HEK293T (cell line): ENCODE measurements at regions not wholly inside any gene's neighbourhood (a gene's known extent, or its start where the extent isn't known, plus 50 kb on each side); places are given as distances from the start of the nearest gene placed in this dataset.

Experiments used
- BHLHE40 ChIP-seq: fragments of 450-650 bp; IDR thresholded peaks from 2 replicates; pipeline ENCODE4 v1.6.1; 2016; ENCODE audit warnings: mild to moderate bottlenecking, moderate library complexity, borderline replicate concordance
- ELF4 ChIP-seq: fragments of 450-650 bp; IDR thresholded peaks from 2 replicates; pipeline ENCODE4 v1.6.1; 2017; ENCODE audit warnings: antibody characterized with exemption
- FOXA1 ChIP-seq: fragments of 450-650 bp; IDR thresholded peaks from 2 replicates; pipeline ENCODE4 v1.6.1; 2016; ENCODE audit warnings: mild to moderate bottlenecking
- FOXK2 ChIP-seq: fragments of 450-650 bp; IDR thresholded peaks from 2 replicates; pipeline ENCODE4 v1.6.1; 2016; ENCODE audit warnings: mild to moderate bottlenecking
- FOXM1 ChIP-seq: fragments of 450-650 bp; IDR thresholded peaks from 2 replicates; pipeline ENCODE4 v1.6.1; 2017; ENCODE audit warnings: mild to moderate bottlenecking, borderline replicate concordance
- HDGF ChIP-seq: fragments of 450-650 bp; IDR thresholded peaks from 2 replicates; pipeline ENCODE4 v1.6.1; 2017; ENCODE audit warnings: antibody characterized with exemption, borderline replicate concordance
- LEF1 ChIP-seq: fragments of 450-650 bp; IDR thresholded peaks from 2 replicates; pipeline ENCODE4 v1.6.1; 2017; ENCODE audit warnings: mild to moderate bottlenecking, borderline replicate concordance
- NFRKB ChIP-seq: fragments of 450-650 bp; IDR thresholded peaks from 2 replicates; pipeline ENCODE4 v1.6.1; 2016; ENCODE audit warnings: mild to moderate bottlenecking, moderate library complexity
- SP1 ChIP-seq: fragments of 450-650 bp; IDR thresholded peaks from 2 replicates; pipeline ENCODE4 v1.6.1; 2017
- SUZ12 ChIP-seq: fragments of 450-650 bp; IDR thresholded peaks from 2 replicates; pipeline ENCODE4 v1.6.1; 2016; ENCODE audit warnings: mild to moderate bottlenecking
- TARDBP ChIP-seq: fragments of 450-650 bp; IDR thresholded peaks from 2 replicates; pipeline ENCODE4 v1.6.1; 2016
- ZNF384 ChIP-seq: fragments of 450-650 bp; IDR thresholded peaks from 2 replicates; pipeline ENCODE4 v1.6.1; 2016
- TF ChIP-seq, protein P1 (sequence below): fragments of 450-650 bp; IDR thresholded peaks from 2 replicates; pipeline ENCODE4 v1.6.1; 2016

DNA sequence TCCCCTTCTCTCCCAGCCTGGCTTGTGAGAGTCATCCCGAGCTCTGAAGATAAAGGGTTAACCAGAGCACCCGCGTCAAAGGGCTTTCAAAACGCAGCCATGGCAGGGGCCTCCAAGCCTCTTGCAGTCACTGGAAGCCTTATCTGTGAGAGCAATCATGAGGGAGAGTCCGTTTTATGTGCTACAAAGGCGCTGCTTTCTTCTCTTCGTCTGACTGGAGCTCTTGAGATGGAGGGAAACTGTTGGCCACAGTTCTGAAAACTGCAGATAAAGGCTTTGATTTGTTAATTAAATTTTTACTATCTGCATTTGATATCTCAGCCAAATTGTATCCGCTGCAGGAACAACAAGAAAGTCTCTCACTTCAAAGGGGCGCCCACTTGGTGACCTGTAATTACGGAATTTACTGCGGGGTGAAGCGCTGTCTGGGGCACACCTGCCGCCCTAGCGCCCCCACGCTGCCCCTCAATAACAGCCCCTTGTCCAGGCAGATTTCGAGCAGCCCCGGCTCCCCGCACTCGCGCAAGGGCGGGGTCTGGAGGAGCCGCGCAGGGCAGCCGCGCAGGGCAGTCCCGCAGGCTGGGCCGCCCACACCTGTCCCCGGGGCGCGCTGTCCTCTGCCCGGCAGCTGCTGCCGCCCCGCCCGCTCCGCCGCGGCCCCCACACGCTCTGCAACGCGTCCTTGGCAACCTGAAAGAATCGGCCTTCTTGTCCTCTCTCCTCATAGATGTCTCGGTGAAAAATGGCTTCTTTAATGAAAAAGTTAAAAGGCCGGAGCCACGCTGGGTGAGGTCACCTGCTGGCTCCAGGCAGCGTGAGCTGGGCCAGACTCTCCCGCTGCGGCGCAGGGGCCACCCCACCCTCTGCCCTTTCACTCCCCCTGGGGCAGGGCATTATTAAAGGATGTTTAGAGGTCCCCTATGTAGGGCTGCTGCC, 217.9 kb downstream of the VAPA start:
- no peak for TF ChIP-seq FOXM1
- no peak for TF ChIP-seq TARDBP
- no peak for TF ChIP-seq BHLHE40
- no peak for TF ChIP-seq ZNF384
- TF ChIP-seq NFRKB: no peak
- no peak for TF ChIP-seq FOXA1
- TF ChIP-seq SP1: no peak
- TF ChIP-seq FOXK2: no peak
- TF ChIP-seq SUZ12: no peak
- TF ChIP-seq HDGF: no peak
- no peak for TF ChIP-seq LEF1
- TF ChIP-seq, protein P1, sequence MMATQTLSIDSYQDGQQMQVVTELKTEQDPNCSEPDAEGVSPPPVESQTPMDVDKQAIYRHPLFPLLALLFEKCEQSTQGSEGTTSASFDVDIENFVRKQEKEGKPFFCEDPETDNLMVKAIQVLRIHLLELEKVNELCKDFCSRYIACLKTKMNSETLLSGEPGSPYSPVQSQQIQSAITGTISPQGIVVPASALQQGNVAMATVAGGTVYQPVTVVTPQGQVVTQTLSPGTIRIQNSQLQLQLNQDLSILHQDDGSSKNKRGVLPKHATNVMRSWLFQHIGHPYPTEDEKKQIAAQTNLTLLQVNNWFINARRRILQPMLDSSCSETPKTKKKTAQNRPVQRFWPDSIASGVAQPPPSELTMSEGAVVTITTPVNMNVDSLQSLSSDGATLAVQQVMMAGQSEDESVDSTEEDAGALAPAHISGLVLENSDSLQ: no peak
- no peak for TF ChIP-seq ELF4
